GM12891 (cell line): ENCODE measurements at regions not wholly inside any gene's neighbourhood (a gene's known extent, or its start where the extent isn't known, plus 50 kb on each side); places are given as distances from the start of the nearest gene placed in this dataset.

Experiments used
- POLR2A ChIP-seq: IDR thresholded peaks from 2 replicates; pipeline ENCODE4 v1.6.1; 2011; ENCODE audit warnings: low read depth, low read length, control low read depth
- POLR2AphosphoS5 ChIP-seq: IDR thresholded peaks from 2 replicates; pipeline ENCODE4 v1.6.1; 2011; ENCODE audit warnings: low read depth, low read length, control low read depth

DNA sequence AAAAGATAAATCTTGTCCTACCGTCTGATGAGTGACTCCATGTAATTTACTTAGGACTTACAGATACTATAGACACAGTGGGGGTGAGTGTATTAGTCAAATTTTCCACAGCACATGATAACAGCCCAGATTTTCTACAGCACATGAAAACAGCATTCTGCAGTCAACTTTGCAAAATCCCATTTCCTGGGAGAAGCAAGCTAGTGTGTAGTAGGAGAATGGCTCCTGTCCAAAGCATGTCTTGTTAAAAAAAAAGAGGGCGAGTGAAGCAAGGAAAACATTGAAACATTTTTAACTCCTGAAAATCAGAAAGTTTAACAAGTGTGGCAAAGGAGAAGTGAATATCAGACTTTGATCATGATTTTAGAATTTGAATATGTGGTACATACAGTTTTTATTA, 817.8 kb upstream of the FAM98A start:
- TF ChIP-seq POLR2AphosphoS5 (no peak), POLR2A (no peak)
